Ovary (tissue), 3 donors: ENCODE measurements at regions not wholly inside any gene's neighbourhood (a gene's known extent, or its start where the extent isn't known, plus 50 kb on each side); places are given as distances from the start of the nearest gene placed in this dataset.

Experiments
- EP300 ChIP-seq: sonication (generic); formaldehyde crosslinking; IDR thresholded peaks from one replicate; pipeline ENCODE4 v1.6.1; 2017; ENCODE audit warnings: antibody characterized with exemption
- POLR2A ChIP-seq: fragments of 450-650 bp; IDR thresholded peaks from one replicate; pipeline ENCODE4 v1.6.1; 2017; ENCODE audit warnings: antibody characterized with exemption, mild to moderate bottlenecking, moderate library complexity
- TF ChIP-seq, protein P1 (sequence below), 3 donors: fragments of 450-650 bp in 2 of 3; fragments of 200-600 bp in 1 of 3; IDR thresholded peaks; one replicate each; pipeline versions ENCODE4 v1.5.1 to v1.8.0; 2016 to 2022; ENCODE audit warnings: antibody characterized with exemption in 3 of 3, mild to moderate bottlenecking in 1 of 3
- donor health status: DM: no; HTN: no; CAD: no.

DNA sequence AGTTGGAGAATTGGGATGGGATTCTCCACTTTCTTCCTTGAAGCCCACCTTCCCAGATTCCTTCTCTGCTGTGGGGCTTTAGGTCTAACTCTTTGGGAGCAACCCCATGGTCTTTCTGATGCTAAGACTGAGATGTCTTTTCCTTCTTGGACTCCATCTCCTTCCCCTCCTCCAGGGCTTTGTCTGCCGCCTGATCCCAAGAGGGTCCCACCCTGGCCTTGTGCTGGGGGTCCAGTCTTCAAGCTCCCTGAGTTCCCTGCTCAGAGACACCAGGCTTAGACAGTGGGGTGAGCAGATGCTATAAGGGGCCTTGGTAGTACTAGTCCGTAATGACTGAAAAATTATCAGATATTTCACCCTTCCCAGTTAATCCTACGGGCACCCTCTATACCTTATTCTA, 150.5 kb downstream of the PTPN20 start:
- TF ChIP-seq, protein P1, sequence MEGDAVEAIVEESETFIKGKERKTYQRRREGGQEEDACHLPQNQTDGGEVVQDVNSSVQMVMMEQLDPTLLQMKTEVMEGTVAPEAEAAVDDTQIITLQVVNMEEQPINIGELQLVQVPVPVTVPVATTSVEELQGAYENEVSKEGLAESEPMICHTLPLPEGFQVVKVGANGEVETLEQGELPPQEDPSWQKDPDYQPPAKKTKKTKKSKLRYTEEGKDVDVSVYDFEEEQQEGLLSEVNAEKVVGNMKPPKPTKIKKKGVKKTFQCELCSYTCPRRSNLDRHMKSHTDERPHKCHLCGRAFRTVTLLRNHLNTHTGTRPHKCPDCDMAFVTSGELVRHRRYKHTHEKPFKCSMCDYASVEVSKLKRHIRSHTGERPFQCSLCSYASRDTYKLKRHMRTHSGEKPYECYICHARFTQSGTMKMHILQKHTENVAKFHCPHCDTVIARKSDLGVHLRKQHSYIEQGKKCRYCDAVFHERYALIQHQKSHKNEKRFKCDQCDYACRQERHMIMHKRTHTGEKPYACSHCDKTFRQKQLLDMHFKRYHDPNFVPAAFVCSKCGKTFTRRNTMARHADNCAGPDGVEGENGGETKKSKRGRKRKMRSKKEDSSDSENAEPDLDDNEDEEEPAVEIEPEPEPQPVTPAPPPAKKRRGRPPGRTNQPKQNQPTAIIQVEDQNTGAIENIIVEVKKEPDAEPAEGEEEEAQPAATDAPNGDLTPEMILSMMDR (IDR thresholded peaks at IDR 0.05) = no peak
- no peak for TF ChIP-seq POLR2A
- no peak for TF ChIP-seq EP300
